Sigmoid colon (tissue), 4 donors: ENCODE measurements at regions not wholly inside any gene's neighbourhood (a gene's known extent, or its start where the extent isn't known, plus 50 kb on each side); places are given as distances from the start of the nearest gene placed in this dataset.

Experiments used
- EP300 ChIP-seq, 4 donors: sonication (generic); formaldehyde crosslinking; IDR thresholded peaks; one replicate each; pipeline ENCODE4 v1.6.1; 2017; ENCODE audit warnings: antibody characterized with exemption in 4 of 4
- TF ChIP-seq, protein P1 (sequence below), 4 experiments: fragments of 450-650 bp in 3 of 4; fragments of 200-600 bp in 1 of 4; IDR thresholded peaks; one replicate each; pipeline ENCODE4 v1.5.1; 2016 to 2019; ENCODE audit warnings: antibody characterized with exemption in 4 of 4, mild to moderate bottlenecking in 3 of 4, moderate library complexity in 2 of 4

DNA sequence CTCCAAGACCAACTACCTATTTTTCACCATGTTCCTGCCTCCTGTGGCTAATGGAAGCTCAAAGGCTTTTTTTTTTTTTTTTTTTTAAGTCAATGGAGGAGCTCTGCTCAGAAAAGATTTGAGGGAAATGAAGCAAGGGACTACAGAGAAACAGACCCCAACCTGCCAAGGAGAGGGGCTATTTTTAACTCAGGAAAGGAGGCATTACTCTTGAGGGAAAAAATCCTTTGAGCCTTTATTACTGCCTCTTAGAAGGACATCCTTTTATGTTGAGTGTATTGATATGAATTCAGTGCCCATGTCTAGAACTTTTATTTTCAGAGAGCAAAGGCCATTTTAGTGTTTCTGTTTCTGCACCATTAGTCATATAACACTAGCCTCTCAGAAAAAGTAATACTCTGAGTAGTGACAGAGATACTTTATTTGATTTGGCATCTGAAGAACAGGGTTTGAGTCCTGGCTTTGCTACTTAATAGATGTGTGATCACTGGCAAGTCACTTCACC is 68.1 kb upstream of the PCDH8 start:
- TF ChIP-seq, protein P1, sequence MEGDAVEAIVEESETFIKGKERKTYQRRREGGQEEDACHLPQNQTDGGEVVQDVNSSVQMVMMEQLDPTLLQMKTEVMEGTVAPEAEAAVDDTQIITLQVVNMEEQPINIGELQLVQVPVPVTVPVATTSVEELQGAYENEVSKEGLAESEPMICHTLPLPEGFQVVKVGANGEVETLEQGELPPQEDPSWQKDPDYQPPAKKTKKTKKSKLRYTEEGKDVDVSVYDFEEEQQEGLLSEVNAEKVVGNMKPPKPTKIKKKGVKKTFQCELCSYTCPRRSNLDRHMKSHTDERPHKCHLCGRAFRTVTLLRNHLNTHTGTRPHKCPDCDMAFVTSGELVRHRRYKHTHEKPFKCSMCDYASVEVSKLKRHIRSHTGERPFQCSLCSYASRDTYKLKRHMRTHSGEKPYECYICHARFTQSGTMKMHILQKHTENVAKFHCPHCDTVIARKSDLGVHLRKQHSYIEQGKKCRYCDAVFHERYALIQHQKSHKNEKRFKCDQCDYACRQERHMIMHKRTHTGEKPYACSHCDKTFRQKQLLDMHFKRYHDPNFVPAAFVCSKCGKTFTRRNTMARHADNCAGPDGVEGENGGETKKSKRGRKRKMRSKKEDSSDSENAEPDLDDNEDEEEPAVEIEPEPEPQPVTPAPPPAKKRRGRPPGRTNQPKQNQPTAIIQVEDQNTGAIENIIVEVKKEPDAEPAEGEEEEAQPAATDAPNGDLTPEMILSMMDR (IDR thresholded peaks at IDR 0.05), result no peak
- TF ChIP-seq EP300 (IDR thresholded peaks at IDR 0.05), result no peak
